Mammary epithelial cell (primary cell): ENCODE measurements at regions not wholly inside any gene's neighbourhood (a gene's known extent, or its start where the extent isn't known, plus 50 kb on each side); places are given as distances from the start of the nearest gene placed in this dataset.

Experiments used
- CTCF ChIP-seq, 2 donors: IDR thresholded peaks in 1 of 2; conservative IDR thresholded peaks in 1 of 2; 2 replicates each; pipeline ENCODE4 v1.5.1; 2011 to 2012; ENCODE audit warnings: inconsistent platforms in 2 of 2, low read length in 2 of 2, mild to moderate bottlenecking in 2 of 2, control low read depth in 1 of 2, low read depth in 1 of 2; ENCODE audit not compliant: insufficient read depth in 1 of 2; ENCODE audit errors: extremely low read depth in 1 of 2
- EZH2 ChIP-seq: IDR thresholded peaks from 2 replicates; pipeline ENCODE4 v1.6.1; 2012; ENCODE audit warnings: low read length, inconsistent platforms, borderline replicate concordance

DNA sequence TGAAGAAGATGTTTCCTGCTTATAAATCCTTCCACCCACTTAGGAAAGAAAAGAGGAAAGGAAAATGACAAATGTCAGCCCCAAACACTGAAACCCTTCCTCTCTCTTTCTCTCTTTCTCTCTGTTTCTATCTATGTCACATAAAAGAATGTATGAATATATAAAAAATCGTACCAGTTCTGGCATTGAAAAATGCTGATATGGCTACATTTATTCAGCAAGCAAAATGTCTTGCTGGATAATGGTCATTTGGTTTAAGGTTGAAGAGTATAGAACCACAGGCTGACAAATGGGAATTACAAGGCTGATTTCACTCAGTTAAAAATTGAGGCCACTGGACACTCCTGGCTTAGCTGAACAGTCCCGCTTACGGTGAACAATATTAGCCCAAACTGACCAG lies 335.9 kb downstream of the PARP8 start:
- TF ChIP-seq CTCF (conservative IDR thresholded peaks at IDR 0.05 in 1 of 2, IDR thresholded peaks at IDR 0.05 in 1 of 2; ENCODE audit: extremely low read depth in 1 of 2, insufficient read depth in 1 of 2, low read depth in 1 of 2, low read length in 2 of 2) = no peak
- TF ChIP-seq EZH2 = no peak
